Activated CD4-positive, alpha-beta T cell treated with anti-CD3 and anti-CD28 coated beads for 4 hours (primary cell): ENCODE measurements at regions not wholly inside any gene's neighbourhood (a gene's known extent, or its start where the extent isn't known, plus 50 kb on each side); places are given as distances from the start of the nearest gene placed in this dataset.

ENCODE experiments used
- DNase-seq, 2 donors: peaks; one replicate each; pipeline ENCODE4 v3.0.0-alpha.2; 2020

GRCh38 chr5:159827861-159828260 lies 88.4 kb upstream of the ADRA1B start:
- DNase-seq = no peak

DNA sequence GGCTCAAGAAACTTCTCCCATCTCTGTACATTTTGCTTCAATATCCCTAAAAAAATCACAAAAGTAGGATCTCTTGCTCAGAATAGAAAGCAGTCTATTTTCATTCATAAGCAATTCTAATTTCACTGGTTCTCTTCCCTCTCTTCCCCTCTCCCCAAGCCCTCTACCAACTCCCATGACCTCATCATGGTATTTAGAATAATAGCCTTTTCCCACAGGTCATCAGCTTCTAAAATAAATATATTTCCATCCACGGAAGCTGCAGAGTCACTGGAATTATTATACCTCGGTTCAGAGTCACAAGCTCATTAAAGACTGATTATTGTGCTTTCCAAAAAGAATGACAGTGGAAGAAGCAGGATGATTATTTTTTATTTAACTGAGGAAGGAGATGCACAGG lies 84.2 kb upstream of the ADRA1B start:
- no peak for DNase-seq

DNA sequence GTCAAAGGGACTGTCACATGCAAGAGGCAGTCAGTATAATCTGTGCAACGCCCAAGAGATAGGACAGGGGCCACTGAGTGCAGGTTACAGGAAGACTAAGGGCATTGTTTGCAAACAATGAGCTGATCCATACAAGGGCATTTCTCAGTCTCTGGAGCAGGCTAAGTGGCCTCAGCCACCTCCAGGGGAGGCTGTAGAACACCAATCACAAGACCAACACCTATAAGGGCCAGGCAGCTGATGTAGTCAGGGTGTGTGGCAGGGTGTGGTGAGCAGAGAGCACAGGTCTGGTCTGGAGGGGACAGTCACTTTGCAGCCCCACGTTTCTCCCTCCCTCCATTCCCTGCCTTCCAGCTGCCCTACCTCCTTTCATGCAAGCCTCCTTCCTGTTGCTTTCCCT lies 83.2 kb upstream of the ADRA1B start:
- DNase-seq = no peak

DNA sequence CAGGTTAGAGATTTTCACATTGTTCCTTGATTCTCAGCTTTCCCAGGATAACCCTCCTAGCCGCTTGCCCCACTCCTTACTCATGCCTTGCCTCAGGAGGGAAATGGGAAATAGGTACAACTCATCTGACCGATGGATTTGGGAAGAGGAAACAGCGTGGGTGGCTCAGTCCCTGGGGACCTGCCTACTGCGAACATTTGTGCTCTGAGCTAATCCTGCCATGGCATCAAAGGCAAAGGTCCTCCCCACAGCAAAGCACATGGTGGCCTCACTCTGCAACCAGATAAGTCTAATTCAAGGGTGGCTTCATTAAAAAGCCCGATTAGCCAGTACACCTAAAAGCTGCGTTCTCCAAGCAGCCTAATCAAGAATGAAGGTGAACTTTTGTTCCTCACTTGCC lies 82.4 kb upstream of the ADRA1B start:
- no peak for DNase-seq

DNA sequence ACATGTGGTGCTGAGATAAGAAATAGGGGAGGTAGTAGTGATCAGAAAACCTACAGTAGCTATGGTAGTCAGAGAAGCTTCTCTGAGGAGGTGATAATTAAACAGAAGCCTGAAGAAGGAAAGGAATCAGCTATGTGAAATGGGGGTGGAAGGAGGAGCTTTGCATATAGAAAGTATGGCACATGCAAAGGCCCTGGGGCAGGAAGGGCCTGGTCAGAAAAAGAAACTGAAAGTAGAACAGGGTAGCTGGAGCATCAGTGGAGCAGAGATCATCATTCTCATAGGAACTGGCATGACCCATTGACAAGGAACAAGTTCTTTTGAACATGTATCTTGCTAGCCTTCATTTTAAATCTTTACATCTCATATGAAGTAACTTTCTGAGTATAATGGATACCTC lies 80.7 kb upstream of the ADRA1B start:
- DNase-seq = no peak

DNA sequence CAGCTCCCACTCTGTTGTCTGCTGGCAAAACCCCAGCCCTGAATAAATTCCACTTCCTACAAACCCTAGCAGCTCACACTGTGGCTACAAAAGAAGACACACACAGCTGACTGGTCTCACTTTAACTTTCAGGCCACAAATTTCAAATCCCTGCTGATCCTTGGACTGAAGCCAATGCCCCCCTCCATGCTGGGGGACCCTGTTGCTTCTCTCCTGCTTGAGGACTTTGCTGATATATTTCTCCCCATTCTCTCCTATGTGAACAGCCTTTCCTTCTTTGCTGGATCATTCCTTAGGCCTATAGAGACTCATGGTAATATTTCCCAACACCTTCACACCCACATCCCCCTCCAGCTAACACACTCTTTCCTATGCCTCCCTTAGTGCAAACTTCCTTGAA lies 79.6 kb upstream of the ADRA1B start:
- DNase-seq = no peak

GRCh38 chr5:159837860-159838259 lies 78.4 kb upstream of the ADRA1B start:
- DNase-seq = no peak

GRCh38 chr5:159838551-159839222 lies 77.6 kb upstream of the ADRA1B start:
- no peak for DNase-seq

DNA sequence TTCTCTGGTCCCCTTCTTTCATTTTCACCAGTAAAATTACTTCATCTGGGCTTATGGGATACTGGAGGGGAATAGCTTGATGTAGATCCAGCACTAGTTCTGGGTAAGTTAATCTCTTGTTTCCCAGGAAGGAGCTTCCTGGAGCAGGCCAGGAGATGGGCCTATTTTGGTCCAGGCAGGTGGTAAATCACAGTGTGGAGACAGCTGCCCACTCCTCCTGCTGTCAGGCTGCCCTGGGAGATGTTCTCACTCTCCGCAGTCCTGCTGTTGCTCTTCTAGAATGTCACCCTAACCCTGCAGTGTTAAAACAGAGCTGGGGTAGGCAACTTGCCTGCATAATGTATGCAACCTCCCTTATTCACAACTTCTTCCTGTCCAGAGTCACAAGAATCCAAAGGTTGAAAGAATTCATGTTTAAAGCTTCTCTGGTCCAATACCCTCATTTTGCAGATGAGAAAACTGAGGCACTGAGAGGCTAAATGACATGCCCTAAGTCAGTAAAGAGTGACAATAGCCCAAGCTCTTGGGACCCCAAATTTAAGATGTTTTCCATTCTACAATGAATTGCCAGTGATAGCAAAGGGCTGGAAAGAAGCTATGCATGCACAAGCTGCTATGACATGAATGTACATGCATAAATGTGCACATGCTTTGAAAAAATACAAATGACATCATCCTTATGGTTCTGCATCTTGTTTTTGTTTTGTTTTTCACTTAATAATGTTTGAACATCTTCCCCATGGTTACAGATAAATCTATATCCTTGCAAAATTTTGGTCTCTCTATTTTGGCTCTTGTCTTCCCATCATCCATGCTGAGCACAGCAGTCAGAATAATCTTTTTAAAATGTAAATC lies 71.8 kb upstream of the ADRA1B start:
- DNase-seq = no peak

DNA sequence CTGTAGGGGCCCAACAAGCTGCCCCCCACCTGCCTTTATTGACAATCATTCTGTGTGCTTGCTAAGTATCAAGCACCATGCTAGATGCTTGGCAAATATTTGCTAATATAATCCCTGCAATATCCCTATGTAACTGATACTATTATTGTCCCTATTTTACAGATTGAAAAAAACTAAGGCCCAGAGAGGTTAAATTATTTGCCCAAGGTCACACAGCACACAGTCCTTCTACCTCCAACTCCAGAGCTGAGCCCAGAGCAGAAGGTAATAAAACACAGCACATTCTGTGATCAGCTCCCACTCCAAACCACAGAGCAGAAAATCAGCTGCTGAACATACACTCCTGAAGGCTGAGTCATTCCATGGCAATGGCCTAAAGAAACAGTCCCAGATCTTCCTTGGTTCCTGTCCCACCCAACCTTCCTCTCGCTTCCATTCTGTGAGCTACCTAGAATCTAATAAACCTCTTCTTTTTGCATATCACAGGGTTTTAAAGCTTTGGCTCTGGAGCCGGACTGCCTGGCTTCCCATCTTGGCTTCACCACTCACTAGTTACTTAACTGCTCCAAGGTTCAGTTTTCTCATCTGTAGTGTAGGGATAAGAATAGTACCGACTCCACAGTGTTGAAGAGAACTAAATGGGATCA lies 66.7 kb upstream of the ADRA1B start:
- DNase-seq = no peak

GRCh38 chr5:159850160-159850559 lies 66.1 kb upstream of the ADRA1B start:
- DNase-seq = no peak

DNA sequence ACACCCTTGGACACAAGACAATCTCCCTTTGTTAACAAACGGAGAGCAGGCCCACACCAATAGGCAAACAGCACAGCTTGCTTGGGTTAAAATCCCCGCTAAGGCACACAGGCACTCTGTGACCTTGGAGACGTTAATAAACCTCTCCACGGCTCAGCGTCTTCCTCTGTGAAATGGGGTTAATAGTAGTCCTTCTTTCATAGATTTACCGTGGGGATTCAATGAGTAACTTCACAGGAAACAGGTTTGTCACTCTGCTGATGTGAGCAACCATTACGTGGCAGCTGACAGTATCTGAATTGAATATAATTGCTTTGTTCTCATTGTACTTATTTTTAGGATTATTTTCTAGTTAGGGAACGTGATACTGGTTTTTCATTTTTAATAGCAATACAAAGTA lies 65.2 kb upstream of the ADRA1B start:
- no peak for DNase-seq

DNA sequence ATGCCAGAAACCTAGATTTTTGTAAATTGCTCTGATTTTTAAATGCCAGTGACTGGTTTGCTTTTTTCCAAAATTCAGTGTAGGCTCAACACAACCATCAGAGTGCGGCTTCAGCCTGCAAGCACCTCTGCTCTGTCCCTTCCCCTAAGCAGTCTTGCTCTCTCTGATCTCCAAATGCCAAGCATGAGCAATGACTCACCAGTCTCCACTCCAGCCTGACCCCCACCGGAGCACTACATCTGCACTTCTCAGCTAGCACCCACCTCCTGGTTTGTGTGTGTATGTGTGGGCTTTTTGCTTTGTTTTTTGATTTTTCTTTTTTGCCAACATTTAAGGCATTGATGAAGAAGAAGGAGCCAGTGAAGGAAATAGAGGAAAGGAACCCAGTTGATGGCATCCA lies 61.4 kb upstream of the ADRA1B start:
- DNase-seq = no peak

GRCh38 chr5:159855476-159856191 lies 60.6 kb upstream of the ADRA1B start:
- no peak for DNase-seq

DNA sequence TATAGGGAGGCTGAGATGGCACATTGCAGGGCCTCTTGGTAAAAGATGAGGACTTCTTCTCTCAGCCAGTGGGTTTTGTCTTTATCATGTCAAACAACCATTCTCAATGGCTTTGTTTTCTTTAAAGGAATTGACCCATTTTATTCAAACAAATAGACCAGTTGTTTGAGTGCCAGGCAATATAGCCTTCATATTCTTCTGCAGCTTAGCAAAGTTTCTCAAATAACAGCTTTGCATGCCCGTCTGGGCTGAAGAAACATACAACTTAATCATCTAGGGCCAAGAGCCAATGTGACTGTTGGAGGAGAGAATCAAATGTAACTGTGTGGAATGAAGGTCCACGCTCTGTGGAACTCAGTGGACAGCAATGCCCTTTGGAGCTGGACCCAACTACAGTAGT lies 57.4 kb upstream of the ADRA1B start:
- DNase-seq = no peak

DNA sequence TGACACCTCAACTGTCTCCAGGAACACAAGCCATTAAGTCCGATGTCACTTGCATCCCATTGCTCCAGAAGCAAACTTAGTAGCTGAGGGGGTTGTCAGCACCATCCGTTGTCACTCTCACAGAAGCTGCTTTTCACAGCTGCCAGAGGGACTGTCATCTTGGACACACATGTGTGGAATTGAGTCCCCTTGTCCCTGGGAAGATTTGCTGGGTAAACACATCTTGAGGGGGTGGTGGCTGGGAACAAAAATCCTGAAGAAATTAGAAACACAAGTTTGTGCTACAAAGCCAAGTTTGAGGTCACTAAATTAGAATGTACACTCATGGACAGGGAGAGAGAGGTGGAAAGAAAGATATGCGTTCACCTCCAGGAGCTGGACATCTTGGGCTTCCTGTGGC lies 55.2 kb upstream of the ADRA1B start:
- DNase-seq = no peak

GRCh38 chr5:159864885-159865691 lies 51.2 kb upstream of the ADRA1B start:
- no peak for DNase-seq

- no peak for DNase-seq
Measured at GRCh38 chr5:159866093-159866492, 50.2 kb upstream of the ADRA1B start.
